SK-N-SH (cell line): ENCODE measurements at regions not wholly inside any gene's neighbourhood (a gene's known extent, or its start where the extent isn't known, plus 50 kb on each side); places are given as distances from the start of the nearest gene placed in this dataset.

Experiments used
- EP300 ChIP-seq, 2 experiments: IDR thresholded peaks; 2 replicates each; pipeline versions ENCODE4 v1.4.0 to v1.6.1; 2012; ENCODE audit warnings: borderline replicate concordance in 1 of 2, low read depth in 1 of 2, low read length in 1 of 2
- EZH2phosphoT487 ChIP-seq: fragments of 200-600 bp; sonication (generic); IDR thresholded peaks from 2 replicates; pipeline ENCODE4 v1.6.1; 2017; ENCODE audit warnings: low read depth, mixed run types, mild to moderate bottlenecking, antibody characterized with exemption, moderate library complexity, borderline replicate concordance
- POLR2AphosphoS5 ChIP-seq: IDR thresholded peaks from 2 replicates; pipeline ENCODE4 v1.6.1; 2012; ENCODE audit warnings: low read depth, low read length
- RAD21 ChIP-seq: IDR thresholded peaks from 2 replicates; pipeline ENCODE4 v1.6.1; 2012; ENCODE audit warnings: mild to moderate bottlenecking, low read length
- TAF1 ChIP-seq: IDR thresholded peaks from 2 replicates; pipeline ENCODE4 v1.6.1; 2012; ENCODE audit warnings: low read depth, mild to moderate bottlenecking, low read length, moderate library complexity, borderline replicate concordance
- TF ChIP-seq, protein P1 (sequence below): fragments of 200-600 bp; sonication (generic); IDR thresholded peaks from 2 replicates; pipeline ENCODE4 v1.6.1; 2017; ENCODE audit warnings: antibody characterized with exemption, mild to moderate bottlenecking, moderate library complexity
- TF ChIP-seq, protein P2 (sequence below): IDR thresholded peaks from 2 replicates; pipeline ENCODE4 v1.6.1; 2012; ENCODE audit warnings: mild to moderate bottlenecking, low read depth, low read length, moderate library complexity

DNA sequence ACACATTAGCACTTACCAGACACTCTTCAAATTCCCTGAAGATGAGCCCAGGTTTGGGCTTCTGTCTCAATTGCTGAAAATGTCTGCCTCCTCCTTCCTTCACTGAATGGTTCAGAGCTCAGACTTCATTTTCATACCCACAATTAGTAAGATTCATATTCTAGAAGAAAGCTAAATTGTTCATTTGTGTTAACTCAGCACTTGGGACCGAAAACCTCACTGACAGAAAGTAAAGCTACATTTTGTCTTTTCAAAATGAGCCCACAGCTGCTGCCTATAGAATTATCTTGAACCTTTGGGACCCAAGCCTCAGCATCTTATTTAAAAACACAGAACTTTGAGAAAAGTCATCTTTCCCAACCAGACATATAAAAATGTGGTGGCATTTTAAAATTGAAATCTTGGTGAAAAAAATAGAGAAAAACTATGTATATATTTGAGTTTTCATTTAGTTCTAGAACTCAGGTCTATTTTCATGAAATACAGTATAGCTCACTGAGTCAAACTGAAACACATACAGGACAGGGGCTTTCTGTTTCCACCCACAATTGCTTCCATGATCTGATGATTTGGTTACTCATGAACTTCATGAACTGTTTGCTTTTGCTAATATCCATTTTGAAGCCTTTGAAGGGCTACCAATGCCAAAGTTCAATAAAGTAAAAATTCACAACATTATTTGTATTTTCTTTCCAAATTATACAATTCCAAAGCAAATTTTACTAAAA, 119.1 kb upstream of the PFKP start:
- TF ChIP-seq, protein P1, sequence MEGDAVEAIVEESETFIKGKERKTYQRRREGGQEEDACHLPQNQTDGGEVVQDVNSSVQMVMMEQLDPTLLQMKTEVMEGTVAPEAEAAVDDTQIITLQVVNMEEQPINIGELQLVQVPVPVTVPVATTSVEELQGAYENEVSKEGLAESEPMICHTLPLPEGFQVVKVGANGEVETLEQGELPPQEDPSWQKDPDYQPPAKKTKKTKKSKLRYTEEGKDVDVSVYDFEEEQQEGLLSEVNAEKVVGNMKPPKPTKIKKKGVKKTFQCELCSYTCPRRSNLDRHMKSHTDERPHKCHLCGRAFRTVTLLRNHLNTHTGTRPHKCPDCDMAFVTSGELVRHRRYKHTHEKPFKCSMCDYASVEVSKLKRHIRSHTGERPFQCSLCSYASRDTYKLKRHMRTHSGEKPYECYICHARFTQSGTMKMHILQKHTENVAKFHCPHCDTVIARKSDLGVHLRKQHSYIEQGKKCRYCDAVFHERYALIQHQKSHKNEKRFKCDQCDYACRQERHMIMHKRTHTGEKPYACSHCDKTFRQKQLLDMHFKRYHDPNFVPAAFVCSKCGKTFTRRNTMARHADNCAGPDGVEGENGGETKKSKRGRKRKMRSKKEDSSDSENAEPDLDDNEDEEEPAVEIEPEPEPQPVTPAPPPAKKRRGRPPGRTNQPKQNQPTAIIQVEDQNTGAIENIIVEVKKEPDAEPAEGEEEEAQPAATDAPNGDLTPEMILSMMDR = no peak
- no peak for TF ChIP-seq TAF1
- no peak for TF ChIP-seq EZH2phosphoT487
- no peak for TF ChIP-seq EP300 (IDR thresholded peaks at IDR 0.05; ENCODE audit: borderline replicate concordance in 1 of 2, low read depth in 1 of 2, low read length in 1 of 2)
- TF ChIP-seq, protein P2, sequence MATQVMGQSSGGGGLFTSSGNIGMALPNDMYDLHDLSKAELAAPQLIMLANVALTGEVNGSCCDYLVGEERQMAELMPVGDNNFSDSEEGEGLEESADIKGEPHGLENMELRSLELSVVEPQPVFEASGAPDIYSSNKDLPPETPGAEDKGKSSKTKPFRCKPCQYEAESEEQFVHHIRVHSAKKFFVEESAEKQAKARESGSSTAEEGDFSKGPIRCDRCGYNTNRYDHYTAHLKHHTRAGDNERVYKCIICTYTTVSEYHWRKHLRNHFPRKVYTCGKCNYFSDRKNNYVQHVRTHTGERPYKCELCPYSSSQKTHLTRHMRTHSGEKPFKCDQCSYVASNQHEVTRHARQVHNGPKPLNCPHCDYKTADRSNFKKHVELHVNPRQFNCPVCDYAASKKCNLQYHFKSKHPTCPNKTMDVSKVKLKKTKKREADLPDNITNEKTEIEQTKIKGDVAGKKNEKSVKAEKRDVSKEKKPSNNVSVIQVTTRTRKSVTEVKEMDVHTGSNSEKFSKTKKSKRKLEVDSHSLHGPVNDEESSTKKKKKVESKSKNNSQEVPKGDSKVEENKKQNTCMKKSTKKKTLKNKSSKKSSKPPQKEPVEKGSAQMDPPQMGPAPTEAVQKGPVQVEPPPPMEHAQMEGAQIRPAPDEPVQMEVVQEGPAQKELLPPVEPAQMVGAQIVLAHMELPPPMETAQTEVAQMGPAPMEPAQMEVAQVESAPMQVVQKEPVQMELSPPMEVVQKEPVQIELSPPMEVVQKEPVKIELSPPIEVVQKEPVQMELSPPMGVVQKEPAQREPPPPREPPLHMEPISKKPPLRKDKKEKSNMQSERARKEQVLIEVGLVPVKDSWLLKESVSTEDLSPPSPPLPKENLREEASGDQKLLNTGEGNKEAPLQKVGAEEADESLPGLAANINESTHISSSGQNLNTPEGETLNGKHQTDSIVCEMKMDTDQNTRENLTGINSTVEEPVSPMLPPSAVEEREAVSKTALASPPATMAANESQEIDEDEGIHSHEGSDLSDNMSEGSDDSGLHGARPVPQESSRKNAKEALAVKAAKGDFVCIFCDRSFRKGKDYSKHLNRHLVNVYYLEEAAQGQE = no peak
- no peak for TF ChIP-seq RAD21
- no peak for TF ChIP-seq POLR2AphosphoS5
